ENCODE measurements at regions not wholly inside any gene's neighbourhood (a gene's known extent, or its start where the extent isn't known, plus 50 kb on each side); places are given as distances from the start of the nearest gene placed in this dataset.
"Not testable (repeated sequence)": the region's sequence is repeated elsewhere in the genome, so short reads cannot be mapped to it uniquely, and the experiment has no call there.

GRCh38 chr2:126952216-126952615 is 53.5 kb downstream of the TEX51 start:
- no peak for DNase-seq (ENCODE audit: low spot score)

- no peak for DNase-seq (ENCODE audit: low spot score)
Measured at GRCh38 chr2:126953483-126953882, 54.8 kb downstream of the TEX51 start.

GRCh38 chr2:126954831-126955230 is 56.1 kb downstream of the TEX51 start:
- no peak for DNase-seq (ENCODE audit: low spot score)

- DNase-seq (ENCODE audit: low spot score) = not testable (repeated sequence)
Measured at GRCh38 chr2:126956773-126957172, 58.1 kb downstream of the TEX51 start.

- no peak for DNase-seq (ENCODE audit: low spot score)
Measured at GRCh38 chr2:126963390-126963789, 64.7 kb downstream of the TEX51 start.

- DNase-seq (ENCODE audit: low spot score) = no peak
Measured at GRCh38 chr2:126966601-126967000, 67.9 kb downstream of the TEX51 start.

GRCh38 chr2:126970583-126970982 is 71.9 kb downstream of the TEX51 start:
- peak; percentile 18 for DNase-seq (ENCODE audit: low spot score)

- DNase-seq (ENCODE audit: low spot score) = no peak
Measured at GRCh38 chr2:126971162-126971480, 72.4 kb downstream of the TEX51 start.

GRCh38 chr2:126971481-126972278 is 73.0 kb downstream of the TEX51 start:
- DNase-seq (ENCODE audit: low spot score) = peak; percentile 83

GRCh38 chr2:126972279-126972626 is 73.6 kb downstream of the TEX51 start:
- DNase-seq (ENCODE audit: low spot score) = no peak

GRCh38 chr2:126973745-126974144 is 75.1 kb downstream of the TEX51 start:
- no peak for DNase-seq (ENCODE audit: low spot score)

GRCh38 chr2:126975671-126976655 is 77.3 kb downstream of the TEX51 start:
- DNase-seq (ENCODE audit: low spot score) = no peak

- DNase-seq (ENCODE audit: low spot score) = no peak
Measured at GRCh38 chr2:126976721-126977328, 78.1 kb downstream of the TEX51 start.

- DNase-seq (ENCODE audit: low spot score) = no peak
Measured at GRCh38 chr2:126978333-126978732, 79.6 kb downstream of the TEX51 start.

GRCh38 chr2:126979039-126980003 is 80.6 kb downstream of the TEX51 start:
- DNase-seq (ENCODE audit: low spot score) = peak; percentile 82

- no peak for DNase-seq (ENCODE audit: low spot score)
Measured at GRCh38 chr2:126981476-126981875, 82.8 kb downstream of the TEX51 start.

- DNase-seq (ENCODE audit: low spot score) = no peak
Measured at GRCh38 chr2:126982935-126983334, 84.2 kb downstream of the TEX51 start.

GRCh38 chr2:126986631-126987187 is 88.0 kb downstream of the TEX51 start:
- peak; percentile 53 for DNase-seq (ENCODE audit: low spot score)

GRCh38 chr2:126988482-126988881 is 89.8 kb downstream of the TEX51 start:
- no peak for DNase-seq (ENCODE audit: low spot score)

- DNase-seq (ENCODE audit: low spot score) = not testable (repeated sequence)
Measured at GRCh38 chr2:126989064-126989463, 90.4 kb downstream of the TEX51 start.

GRCh38 chr2:126990200-126990599 is 91.5 kb downstream of the TEX51 start:
- DNase-seq (ENCODE audit: low spot score) = no peak
